ENCODE measurements at regions not wholly inside any gene's neighbourhood (a gene's known extent, or its start where the extent isn't known, plus 50 kb on each side); places are given as distances from the start of the nearest gene placed in this dataset.

- no peak for TF ChIP-seq CTCF (IDR thresholded peaks at IDR 0.05; ENCODE audit: low read length)
- no peak for TF ChIP-seq EZH2 (optimal IDR thresholded peaks at IDR 0.05; ENCODE audit: low read depth, low read length)
These were observed 893.5 kb upstream of the MAP3K7 start for GRCh38 chr6:91480402-91480801.

All from MM.1S (cell line).